NCI-H1417 (cell line): ENCODE measurements at regions not wholly inside any gene's neighbourhood (a gene's known extent, or its start where the extent isn't known, plus 50 kb on each side); places are given as distances from the start of the nearest gene placed in this dataset.

ENCODE experiments used
- DNase-seq, 3 experiments: peaks; one replicate each; lab custom pipeline; 2025; lab: John Stamatoyannopoulos, UW

DNA sequence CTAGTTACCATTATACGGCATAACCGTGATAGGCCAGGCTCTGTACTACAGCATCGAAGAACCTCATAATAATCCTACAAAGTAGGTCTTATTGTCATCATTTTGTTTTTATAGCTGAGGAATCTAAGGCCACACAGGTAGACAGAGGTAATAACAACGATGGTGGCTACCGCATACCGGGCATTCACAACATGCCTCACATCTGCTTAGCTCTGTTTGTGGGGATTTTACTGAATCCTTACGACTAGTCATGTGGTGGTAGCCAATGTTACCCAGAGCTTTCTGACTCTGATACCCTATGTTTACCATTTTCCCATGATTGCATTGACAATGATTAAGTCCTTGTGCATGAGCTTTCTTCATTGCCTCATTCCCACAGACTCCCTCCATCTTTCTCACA is 269.4 kb downstream of the TCF7L2 start:
- no peak for DNase-seq

DNA sequence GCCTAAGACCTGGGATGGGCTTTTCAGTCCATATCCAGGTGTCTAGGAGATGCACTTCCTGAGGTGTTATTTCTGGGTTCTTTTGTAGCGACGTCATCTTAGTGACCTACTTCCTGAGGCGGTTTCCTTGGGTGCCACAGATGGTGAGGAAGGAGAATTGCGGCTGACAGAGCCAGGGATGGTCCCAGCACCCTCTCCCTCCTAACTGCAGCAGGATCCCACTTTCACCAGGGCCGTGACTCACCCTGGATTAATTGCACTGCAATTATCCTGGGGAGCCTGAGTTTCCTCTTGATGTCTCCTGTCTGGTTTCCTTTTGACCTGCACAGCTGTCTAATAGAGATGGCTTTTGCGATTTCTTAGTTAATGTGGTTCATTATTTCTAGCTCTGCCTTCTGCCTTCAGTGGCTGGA is 271.7 kb downstream of the TCF7L2 start:
- DNase-seq = peak in 2 of 3 experiments; percentile 35 to 76

DNA sequence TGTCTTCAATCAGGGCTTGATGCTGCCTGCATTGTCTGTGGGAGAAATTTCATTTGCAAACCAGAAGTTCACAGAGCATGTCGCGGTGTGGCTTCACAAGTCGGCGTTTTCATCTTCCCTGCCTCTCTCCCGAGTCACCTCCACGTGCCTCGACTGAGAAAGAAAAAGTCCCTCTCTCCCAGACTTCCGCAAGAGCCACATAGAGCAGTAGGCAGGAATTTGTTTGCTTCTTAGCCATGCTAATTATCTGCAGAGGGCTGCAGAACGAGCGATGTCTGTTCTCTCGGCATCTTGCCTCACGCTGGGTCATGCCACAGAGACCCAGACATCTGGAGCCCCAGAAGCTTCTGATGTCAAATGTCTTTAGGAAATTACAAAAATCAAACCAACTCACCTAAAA is 272.2 kb downstream of the TCF7L2 start:
- DNase-seq = peak in 1 of 3 experiments; percentile 35

DNA sequence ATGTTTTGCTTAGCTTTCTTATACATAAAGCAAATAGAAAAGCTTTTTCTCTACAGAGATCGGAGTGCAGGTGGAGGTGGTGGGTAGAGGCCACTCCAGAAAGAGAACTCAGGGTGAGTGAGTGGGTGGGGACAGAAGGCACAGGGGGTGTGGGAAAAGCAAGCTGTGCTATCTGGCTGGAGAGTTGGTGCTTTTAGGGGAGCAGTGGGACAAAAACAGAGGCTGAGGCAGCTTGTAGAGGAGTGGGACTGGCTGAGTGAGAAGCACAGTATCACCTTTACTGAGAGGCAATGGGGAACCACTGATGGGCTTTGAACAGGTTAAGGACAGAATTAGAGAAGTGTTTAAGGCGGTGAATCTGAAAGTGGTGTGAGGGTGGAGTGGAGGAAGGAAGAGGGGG is 275.3 kb downstream of the TCF7L2 start:
- DNase-seq = no peak

DNA sequence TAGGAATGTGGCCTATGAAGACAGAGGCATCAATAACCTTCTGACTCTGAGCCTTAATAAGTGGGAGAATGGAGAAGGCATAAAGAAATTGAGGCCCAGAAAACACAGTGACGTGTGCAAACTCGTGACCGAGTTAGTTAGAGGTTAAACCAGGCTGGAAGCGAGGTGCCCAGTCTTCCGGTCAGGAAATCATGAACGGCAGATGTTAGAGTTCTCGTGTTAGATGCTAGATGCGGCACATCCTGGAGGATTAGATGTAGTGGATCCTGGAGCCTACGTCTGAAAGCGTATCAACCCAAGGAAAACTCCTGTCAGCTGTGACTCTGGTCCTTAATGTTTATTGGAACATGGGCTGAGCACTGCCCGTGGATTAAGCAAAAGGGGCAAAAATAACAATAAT is 275.9 kb downstream of the TCF7L2 start:
- no peak for DNase-seq

DNA sequence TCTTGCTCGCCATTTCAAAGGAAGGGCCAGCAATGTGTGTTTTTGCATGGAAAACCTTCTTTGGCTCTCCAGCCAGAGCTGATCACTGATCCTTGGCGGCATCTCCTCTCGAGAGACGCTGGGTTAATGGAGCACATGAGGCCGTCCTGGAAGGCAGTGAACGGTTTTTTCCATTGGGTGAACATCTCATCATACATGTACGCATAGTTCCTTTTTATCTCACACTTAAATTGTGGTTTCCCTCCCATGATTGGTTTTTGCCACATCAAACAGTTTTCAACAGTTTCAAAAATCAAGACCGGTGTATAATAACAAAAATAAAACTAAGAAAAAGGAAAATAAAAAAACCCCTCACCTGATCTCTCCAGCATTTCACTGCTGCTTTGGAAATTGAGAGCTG is 276.4 kb downstream of the TCF7L2 start:
- no peak for DNase-seq

DNA sequence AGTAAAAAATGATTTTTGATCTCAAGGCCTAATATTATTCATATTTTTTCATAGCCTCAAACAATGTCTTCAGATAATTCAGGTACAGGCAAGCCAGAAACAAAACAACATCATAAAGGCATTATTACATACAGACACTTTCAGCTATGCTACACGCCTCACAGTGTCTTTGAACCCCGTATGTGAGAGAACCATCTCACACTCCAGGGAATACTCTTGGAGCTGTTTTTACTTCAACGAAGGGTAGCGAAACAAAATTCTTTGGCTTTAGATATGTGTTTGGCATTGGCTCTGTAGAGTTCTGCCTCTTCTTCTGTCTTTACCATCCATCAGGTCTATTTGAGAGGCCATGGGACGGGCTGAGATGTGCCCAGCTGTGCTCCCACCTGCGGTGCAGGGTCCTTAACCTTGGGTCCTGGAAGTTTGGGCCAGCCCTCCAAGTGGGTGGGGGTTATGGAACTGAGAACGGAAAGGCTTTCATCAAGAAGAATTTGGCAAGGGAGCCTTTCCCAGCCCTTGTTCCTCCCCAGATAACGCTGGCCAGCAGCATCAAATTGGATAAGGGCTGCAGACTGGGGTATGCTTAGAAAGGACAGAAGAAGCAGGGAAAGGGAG is 276.9 kb downstream of the TCF7L2 start:
- no peak for DNase-seq

DNA sequence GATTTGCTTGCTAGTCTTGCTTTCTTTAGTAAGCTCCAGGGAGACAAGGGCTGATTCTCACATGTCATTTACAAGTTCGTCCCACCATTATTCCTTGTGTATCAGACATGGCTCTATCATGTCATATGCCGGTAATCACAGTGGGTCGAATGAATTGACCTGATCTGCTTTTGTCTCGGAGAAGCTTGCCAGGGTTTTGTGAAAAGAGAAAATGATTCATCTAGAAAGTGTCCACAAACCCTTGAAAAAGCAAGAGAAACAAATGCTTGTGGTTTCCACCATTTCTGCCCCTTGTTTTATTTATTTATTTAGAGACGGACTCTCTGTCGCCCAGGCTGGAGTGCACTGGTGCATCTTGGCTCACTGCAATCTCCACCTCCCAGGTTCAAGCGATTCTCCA is 278.5 kb downstream of the TCF7L2 start:
- DNase-seq = no peak

DNA sequence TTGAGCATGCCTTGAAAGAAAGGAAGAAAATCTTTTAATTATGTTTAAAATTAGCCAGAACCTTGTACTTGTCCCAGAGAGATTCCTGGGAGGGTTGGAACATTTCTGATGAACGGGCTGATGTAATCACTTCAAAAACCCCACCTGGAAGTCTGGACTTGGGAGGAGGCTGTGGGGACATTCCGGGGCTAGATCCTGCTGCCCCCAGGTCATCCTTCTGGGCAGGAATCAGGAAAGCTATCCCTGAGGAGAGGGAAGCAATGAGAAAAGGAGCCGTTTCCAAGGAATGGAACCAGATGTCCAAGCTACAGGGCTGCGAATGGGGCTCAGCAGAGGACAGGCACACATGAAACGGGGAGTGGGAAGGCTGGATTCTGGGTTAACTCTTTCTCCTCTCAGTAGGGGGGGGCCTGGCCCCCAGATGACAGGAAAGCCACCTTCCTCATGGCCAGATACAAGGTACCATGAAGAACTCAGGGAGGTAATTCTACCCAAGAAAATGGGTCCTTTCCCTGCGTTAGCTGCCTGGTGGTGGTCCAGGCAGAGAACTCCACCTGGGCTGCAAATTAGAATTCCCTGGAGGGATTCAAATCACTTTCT is 280.1 kb downstream of the TCF7L2 start:
- DNase-seq = no peak

DNA sequence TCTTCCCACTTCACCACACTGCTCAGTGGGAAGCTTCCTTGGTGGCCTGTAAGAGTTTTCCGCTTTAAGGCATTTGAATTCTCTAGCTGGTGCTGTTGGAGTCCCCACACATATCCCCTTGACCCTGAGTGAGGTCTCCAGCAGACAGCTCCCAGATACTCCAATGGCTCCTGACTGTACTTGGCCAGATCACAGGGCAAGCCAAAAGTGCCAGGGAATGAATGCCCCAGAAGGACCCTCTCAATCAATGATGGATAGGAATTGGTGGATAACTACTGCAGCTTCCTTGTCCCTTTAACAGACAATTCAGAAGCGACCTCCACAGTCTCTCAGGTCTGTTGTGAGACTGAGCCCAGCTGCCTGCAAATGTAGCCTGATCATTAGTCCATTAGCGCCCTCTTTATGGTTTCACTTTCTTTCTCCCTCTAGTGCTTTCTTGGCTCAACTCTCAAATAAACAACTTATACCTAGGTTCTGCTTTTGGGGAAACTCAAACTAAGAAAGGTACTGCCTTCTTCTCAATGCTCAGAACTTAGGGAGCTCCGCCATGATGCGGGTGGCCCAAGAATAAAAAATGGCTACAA is 283.0 kb downstream of the TCF7L2 start:
- no peak for DNase-seq

DNA sequence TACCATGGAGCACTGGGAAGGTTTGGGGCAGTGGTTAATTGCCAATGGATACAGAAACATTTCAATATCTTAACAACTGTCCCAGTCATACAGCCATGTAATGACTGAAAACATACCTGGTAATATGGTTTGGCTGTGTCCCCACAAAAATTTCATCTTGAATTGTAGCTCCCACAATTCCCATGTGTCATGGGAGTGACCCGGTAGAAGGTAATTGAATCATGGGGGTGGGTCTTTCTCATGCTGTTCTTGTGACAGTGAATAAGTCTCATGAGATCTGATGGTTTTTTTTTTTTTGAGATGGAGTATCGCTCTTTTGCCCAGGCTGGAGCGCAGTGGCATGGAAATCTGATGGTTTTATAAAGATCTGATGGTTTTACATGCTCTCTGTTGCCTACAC is 284.4 kb downstream of the TCF7L2 start:
- no peak for DNase-seq

DNA sequence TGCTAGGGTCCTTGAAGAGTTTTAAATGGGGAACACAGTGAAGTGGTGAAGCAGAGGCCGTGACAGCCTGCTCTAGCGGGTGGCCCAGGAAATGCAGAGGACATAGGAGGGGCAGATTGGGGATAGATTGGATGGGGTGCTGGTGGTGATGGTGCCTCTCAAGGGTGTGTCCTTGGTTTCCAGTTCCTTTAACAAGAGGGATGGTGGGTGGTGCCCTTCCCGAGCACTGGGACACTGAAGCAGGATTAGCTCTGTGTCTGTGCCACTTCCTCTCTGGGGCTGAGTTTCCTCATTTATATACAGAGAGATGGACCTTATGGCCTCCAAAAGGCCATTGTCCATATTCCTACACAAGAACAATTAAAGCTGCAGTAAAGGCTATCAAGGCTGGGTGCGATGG is 285.5 kb downstream of the TCF7L2 start:
- no peak for DNase-seq

DNA sequence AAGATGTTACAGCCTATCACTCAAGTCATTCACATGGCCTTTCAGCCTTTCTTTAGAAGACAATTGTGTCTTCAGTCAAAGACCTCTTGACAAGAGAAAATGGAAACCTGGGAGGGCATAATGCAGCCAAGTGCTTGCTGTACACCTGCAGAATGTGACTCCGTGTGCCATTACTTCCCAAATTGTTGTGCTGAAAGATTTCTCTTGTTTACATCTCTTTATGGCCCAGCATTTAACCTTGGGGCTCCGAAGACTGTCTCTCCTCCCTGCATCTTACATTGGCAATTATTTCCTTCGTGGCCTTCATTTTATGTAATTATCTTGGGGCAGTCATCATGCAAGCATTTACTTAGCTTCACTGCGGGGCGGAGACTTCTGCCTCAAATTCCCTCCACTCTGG is 287.0 kb downstream of the TCF7L2 start:
- no peak for DNase-seq

DNA sequence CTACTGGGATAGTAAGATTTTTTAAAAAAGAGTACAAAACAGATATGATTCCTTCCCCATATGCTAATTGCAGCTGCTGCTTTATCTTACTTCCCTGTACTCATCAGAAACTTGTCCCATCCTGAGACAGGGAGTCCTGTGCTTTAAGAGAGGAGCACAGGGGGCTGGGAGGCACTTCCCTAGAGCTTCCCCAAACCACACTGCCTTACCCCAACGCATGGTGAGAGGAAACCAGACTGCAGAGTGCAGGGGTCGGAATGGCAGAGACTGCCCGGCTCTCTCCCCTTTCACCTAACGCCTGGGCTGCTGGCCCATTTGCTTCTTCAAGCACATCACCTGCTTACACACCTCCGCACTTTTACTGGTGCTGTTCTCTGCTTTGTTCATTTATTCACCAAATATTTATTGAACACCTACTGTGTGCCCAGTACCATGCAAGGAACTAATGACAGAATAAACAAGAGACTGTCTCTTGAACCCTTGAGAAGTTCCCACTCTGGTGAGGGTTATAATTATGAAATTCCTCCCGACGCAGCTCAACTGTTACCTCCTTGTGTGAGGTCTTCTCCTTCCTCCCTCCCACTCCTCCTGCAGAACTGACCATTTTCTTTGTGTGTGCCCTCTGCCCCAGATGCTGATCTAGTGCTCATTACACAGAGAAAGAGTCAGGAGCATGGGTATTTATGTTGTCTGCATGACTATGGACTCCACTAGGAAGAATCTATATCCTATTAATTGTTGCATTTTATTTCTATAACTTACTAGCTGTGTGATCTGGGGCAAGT is 289.7 kb downstream of the TCF7L2 start:
- DNase-seq = no peak

DNA sequence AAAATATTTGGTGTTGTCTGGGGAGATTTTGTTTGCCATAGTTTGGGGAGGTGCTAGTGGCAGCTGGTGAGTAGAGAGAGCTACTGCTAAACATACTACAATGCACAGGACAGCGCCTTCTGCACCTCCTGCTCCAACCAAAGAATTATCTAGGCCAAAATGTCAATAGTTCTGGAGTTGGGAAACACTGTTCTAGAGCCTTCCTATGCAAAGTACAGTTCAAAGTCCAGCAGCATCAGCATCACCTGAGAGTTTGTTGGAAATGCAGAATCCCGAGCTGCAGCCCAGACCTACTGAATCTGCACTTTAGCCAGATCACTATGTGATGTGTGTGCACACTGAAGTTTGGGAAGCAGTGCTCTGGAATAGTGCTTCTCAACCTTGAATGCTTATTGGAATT is 290.7 kb downstream of the TCF7L2 start:
- no peak for DNase-seq

DNA sequence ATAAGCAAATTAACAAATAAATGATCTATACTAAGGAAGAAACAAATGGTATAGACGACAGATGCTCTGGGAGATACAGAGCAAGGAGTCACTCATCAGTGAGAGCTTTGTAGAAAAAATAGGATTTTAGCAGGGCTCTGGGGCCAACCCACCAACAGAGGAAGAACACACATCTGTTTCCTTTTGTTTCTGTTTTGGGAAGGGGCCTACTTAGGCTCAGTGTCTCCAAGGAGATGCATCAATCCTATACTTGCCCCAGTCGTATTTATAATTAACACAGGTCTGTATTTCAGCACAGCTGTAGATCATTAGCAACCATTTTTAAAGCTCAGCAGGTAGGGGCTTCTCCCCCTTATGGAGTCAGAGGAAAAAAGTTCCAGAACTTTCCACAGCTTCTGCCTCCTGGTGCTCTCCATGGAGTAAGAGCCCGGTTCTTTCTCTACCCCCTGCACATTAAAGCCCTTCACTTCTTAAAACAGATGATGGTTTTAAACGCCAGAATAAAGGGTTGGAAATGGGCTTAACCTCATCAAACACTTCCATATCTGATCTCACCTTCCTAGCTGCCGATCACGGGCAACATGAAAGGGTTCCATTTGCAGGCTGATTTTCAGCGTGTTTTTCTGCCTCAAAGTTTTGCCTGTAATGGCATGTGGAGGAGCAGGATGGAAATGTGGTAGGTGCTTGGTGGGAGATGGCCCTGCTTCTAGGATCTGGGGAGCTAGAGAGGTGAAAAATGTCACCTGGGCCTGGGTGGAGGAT is 291.7 kb downstream of the TCF7L2 start:
- no peak for DNase-seq

DNA sequence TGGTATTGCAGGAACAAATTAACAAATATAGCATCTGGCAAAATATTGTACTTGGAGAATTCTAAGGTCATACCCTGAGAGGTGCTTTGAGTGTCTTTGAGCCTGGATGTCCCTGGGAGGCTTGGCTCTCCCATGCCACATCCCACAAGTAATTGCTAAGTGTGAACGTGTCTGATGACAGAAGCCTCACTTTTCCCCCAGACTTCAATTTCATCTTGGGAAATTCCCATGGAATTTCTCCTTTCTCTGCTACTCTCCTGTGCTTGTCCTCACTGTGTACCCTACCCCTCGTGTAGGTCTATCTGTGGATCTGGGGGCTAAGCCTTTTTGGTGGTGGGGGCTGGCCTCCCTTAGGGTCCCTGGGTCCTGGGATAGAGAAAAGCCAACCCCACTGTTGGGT is 293.3 kb downstream of the TCF7L2 start:
- DNase-seq = no peak

DNA sequence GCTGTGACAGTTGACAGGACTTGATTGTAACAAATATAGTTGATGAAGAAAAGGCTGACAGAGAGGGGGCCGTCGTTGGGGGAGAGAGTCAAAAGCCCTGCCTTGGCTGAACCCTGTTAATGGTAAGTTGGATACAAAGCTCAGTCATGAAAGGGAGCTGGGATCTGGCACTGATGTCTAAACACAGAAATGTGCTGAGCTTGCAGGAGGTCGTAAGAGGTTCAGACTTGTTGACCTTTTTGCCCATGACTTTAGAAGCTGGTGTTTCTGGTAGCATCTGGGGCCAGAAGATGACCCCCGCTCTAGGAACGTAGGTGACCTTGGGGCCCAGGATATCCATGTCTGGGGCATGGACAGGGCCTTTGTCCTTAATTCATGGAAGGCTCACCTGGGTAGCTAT is 294.7 kb downstream of the TCF7L2 start:
- no peak for DNase-seq

DNA sequence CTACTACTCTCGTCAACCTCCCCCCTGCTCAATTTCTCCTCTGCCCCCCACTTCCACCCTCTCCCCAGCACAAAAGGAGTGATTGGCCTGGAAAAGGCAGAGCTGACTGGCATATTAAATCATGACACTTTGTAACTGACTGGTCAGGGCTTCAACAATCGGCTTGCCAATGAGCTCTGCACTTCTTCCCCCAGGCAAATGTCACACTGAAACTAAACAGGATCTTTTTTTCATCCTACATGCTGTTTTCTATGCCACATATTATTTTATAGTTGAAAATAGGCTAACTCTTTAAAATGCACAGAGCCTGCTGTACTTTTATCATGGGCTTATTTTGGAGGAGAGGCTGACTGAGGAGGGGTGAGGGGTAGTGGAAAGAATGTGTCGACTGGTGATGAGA is 295.2 kb downstream of the TCF7L2 start:
- DNase-seq = no peak

DNA sequence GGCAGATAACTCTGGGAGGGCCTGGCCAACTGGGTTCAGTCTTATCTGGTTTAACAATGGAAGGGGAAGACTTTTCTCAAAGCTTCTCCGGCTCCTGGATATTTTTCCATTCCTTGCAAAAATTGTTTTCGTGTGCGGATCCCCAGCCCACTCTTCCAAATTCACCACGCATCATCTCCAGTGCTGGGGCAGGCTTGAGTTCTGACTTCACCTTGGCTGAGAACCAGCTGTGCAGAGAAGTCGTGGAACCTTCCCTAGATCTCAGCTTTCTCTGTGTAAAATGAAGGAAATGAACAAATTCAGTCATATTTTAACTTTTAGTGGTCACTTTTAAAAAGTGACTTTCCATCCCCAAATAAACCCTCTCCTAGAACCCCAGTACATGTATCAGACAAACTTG is 297.0 kb downstream of the TCF7L2 start:
- DNase-seq = no peak

DNA sequence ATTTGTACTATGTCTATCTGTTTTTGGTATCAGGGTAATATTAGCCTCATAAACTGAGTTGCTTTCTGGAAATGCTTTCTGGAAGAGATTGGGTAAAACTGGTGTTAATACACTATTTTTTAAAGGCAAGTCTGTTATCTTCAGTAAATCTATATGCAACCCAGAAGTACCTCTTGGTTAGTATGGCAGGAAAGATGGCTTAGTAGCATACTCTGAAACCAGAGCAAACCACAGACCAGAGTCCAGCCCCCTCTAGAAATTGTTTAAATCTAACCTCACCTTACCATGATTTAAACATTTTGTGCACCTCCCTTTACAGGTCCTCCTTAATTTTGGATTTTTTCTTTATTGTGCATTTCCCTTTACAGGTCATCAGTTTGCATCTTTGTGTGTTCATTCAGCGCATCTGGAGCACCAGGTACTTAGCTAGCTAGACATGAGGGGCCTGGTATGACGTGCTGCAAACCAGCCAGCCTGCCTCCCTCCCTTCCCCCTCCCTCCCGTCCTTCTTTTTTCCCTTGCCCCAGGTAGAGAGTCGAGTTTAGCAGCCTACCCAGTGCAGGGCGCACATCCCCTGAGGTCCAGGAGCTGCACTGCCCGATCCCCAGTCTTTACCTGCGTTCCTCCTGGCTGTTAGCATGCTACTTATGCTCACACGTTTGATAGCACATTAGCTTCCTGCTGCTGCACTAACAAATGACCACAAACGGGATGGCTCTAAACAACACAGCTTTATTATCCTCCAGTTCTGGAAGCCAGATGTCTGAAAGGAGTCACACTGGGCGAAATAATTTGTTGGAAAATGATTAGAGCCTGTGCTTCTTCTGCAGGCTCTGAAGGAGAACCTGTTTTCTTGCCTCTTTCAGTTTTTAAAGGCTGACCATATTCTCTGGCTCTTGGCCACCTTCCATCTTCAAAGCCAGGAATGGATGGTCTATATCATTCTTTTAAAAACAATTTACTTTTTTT is 299.9 kb upstream of the HABP2 start:
- peak in 2 of 3 experiments; percentile 19 to 62 for DNase-seq
